PFSK-1 (cell line): ENCODE measurements at regions not wholly inside any gene's neighbourhood (a gene's known extent, or its start where the extent isn't known, plus 50 kb on each side); places are given as distances from the start of the nearest gene placed in this dataset.

Experiments
- FOXP2 ChIP-seq: optimal IDR thresholded peaks from 2 replicates; pipeline ENCODE3; 2011; ENCODE audit warnings: borderline replicate concordance, control low read depth, inconsistent platforms; ENCODE audit not compliant: insufficient read depth; ENCODE audit errors: extremely low read length, extremely low read depth
- POLR2AphosphoS5 ChIP-seq: IDR thresholded peaks from 2 replicates; pipeline ENCODE4 v1.6.1; 2012; ENCODE audit warnings: low read depth, mild to moderate bottlenecking, control low read depth, low read length, moderate library complexity
- SIN3A ChIP-seq: IDR thresholded peaks from 2 replicates; pipeline ENCODE4 v1.6.1; 2012; ENCODE audit warnings: mild to moderate bottlenecking, low read length, moderate library complexity, borderline replicate concordance; ENCODE audit not compliant: insufficient read depth
- TAF1 ChIP-seq: IDR thresholded peaks from 2 replicates; pipeline ENCODE4 v1.6.1; 2012; ENCODE audit warnings: low read length, control low read depth, borderline replicate concordance; ENCODE audit not compliant: insufficient read depth
- TF ChIP-seq, protein P1 (sequence below), 2 experiments: IDR thresholded peaks; 2 replicates each; pipeline versions ENCODE4 v1.6.1 to v1.8.0; 2011 to 2012; ENCODE audit warnings: low read depth in 2 of 2, low read length in 2 of 2, control low read depth in 1 of 2, inconsistent platforms in 1 of 2, mild to moderate bottlenecking in 1 of 2, moderate library complexity in 1 of 2; ENCODE audit not compliant: insufficient read depth in 1 of 2

DNA sequence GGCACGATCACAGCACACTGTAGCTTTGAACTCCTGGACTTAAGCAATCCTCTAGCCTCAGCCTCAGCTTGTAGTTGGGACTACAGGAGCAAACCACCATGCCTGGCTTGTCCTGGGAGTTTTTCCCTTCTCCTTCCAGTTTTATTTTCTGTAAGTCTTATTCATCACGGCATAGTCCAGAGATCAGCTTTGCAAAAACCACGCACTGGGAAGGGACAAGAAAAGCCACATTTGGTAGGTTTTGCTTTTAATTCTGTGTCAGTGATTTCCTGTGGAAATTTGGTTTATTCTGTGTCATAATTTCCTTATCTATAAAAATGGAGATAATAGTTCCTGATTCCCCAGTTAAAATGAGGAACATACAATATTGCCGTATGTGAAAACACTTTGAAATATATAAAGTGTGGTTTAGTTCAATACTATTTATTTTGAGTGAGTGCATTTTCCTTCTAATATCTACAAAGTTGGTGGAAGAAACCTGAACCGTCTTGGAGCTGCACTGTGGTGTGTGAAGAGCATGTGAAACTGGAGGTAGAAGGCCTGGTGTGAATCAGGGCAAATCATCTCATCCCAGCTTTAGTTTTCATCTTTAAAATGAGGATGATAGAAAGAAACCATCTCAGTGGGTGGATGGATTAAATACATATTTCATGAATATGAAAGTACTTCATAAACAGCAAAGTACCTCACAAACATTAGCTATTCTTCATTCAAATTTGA is 92.8 kb upstream of the ELL2 start:
- TF ChIP-seq TAF1 (no peak), SIN3A (no peak), POLR2AphosphoS5 (no peak), FOXP2 (no peak)
- TF ChIP-seq, protein P1, sequence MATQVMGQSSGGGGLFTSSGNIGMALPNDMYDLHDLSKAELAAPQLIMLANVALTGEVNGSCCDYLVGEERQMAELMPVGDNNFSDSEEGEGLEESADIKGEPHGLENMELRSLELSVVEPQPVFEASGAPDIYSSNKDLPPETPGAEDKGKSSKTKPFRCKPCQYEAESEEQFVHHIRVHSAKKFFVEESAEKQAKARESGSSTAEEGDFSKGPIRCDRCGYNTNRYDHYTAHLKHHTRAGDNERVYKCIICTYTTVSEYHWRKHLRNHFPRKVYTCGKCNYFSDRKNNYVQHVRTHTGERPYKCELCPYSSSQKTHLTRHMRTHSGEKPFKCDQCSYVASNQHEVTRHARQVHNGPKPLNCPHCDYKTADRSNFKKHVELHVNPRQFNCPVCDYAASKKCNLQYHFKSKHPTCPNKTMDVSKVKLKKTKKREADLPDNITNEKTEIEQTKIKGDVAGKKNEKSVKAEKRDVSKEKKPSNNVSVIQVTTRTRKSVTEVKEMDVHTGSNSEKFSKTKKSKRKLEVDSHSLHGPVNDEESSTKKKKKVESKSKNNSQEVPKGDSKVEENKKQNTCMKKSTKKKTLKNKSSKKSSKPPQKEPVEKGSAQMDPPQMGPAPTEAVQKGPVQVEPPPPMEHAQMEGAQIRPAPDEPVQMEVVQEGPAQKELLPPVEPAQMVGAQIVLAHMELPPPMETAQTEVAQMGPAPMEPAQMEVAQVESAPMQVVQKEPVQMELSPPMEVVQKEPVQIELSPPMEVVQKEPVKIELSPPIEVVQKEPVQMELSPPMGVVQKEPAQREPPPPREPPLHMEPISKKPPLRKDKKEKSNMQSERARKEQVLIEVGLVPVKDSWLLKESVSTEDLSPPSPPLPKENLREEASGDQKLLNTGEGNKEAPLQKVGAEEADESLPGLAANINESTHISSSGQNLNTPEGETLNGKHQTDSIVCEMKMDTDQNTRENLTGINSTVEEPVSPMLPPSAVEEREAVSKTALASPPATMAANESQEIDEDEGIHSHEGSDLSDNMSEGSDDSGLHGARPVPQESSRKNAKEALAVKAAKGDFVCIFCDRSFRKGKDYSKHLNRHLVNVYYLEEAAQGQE (IDR thresholded peaks at IDR 0.05; ENCODE audit: insufficient read depth in 1 of 2, low read depth in 2 of 2, low read length in 2 of 2): no peak

DNA sequence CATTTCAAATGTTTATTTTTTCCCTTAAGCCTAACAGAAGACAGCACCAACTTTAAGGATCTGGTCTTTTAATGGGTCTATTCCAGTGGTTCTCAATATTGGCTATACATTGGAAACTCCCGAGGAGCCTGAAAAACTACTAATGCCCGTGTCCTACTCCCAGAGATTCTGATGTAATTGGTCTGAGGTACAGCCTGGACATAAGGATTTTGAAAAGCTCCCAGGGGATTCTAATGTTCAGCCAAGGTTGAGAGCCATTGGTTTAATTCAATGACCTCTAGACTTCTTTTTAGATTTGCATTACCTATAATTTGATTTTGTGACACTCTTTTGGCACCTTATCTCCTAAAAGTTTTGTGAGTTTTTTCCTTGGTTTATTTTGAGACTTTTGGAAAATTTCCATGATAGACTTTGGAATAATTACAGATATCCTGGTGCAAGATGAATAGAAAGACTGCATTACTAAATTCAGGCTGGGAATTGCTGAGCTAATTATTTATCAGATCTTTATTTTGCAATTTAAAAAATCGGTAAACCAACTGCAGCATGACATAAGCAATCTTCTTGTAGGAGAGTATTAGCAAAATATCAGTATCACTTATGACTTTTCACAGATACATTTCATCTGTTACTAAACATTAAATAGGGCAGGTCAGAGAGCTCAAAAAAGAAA is 91.5 kb upstream of the ELL2 start:
- TF ChIP-seq TAF1 (no peak), SIN3A (no peak), FOXP2 (no peak), POLR2AphosphoS5 (no peak)
- TF ChIP-seq, protein P1 (IDR thresholded peaks at IDR 0.05; ENCODE audit: insufficient read depth in 1 of 2, low read depth in 2 of 2, low read length in 2 of 2): no peak

DNA sequence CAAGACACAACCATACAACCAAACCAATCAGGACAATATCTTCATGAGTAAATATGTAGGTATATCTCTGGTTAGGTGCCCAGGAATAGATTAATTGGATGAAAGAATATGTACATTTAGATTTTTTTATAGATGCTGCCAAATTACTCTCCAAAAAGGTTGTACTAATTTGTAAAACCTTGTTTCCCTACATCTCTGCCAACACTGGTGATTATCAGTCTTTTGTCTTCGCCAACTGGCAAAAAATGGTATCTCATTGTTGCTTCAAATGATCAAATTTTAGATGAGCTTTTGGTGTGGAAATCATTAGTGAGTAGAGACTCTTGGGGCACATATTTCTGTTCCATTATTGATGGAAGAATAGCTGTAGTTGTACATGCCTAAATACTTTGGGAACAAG is 90.7 kb upstream of the ELL2 start:
- TF ChIP-seq, protein P1 (IDR thresholded peaks at IDR 0.05; ENCODE audit: insufficient read depth in 1 of 2, low read depth in 2 of 2, low read length in 2 of 2): no peak

DNA sequence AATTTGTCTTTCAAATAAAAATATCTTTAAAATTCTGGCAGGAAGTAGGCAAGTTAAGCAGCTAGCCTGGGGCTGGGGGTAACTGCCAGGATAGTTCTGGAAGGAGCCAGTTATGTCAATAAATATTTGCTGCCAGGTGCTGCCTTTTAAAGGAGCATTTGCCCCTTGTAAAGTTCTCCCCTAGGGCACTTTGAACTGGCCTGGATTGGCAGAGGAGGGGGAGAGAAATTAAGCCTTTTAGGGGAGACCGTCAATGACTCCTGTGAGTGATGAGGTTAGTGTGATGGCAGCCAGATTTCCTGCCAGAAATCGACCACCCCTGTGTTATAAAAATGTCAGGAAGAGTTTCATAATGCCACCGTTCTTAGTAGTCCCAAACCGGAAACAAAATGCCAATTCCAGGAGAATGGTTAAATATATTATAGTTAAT is 89.8 kb upstream of the ELL2 start:
- no peak for TF ChIP-seq FOXP2
- TF ChIP-seq POLR2AphosphoS5: no peak
- TF ChIP-seq, protein P1 (IDR thresholded peaks at IDR 0.05; ENCODE audit: insufficient read depth in 1 of 2, low read depth in 2 of 2, low read length in 2 of 2): no peak
- no peak for TF ChIP-seq TAF1
- no peak for TF ChIP-seq SIN3A
